H1 (cell line): ENCODE measurements at regions not wholly inside any gene's neighbourhood (a gene's known extent, or its start where the extent isn't known, plus 50 kb on each side); places are given as distances from the start of the nearest gene placed in this dataset.

ENCODE experiments used
- CTCF ChIA-PET: fragments of 300-600 bp; sonication (Branson Sonifier 250); formaldehyde crosslinking; loops from one replicate; lab custom pipeline; 2021; ENCODE audit not compliant: partially characterized antibody; lab: Charles Lee
- POLR2A ChIA-PET: fragments of 300-600 bp; sonication (Branson Sonifier 250); formaldehyde crosslinking; loops from one replicate; lab custom pipeline; 2021; ENCODE audit warnings: inconsistent platforms; ENCODE audit not compliant: partially characterized antibody; lab: Charles Lee
- DNase-seq, 2 experiments: peaks; one replicate each; pipeline versions ENCODE4 v3.0.0 to v3.0.0-alpha.2; 2010 to 2022; ENCODE audit warnings: low spot score in 2 of 2, low read depth in 1 of 2, mixed read lengths in 1 of 2
- FAIRE-seq: peaks from 2 replicates; lab custom pipeline; 2011; peaks lifted over from hg19 to GRCh38; lab: Jason Lieb, UNC
- H2AFZ ChIP-seq: 2 replicates; pipeline ENCODE4 v1.8.1; 2012; ENCODE audit warnings: low read length, inconsistent platforms
- H2AK5ac ChIP-seq: 2 replicates; pipeline ENCODE4 v1.6.1; 2013; ENCODE audit warnings: low read depth, low read length
- H2BK120ac ChIP-seq: replicated peaks from 2 replicates; pipeline ENCODE3; 2013; ENCODE audit warnings: low read depth, low read length, inconsistent platforms
- H2BK12ac ChIP-seq: 2 replicates; pipeline ENCODE4 v1.6.1; 2013; ENCODE audit warnings: low read depth, low read length
- H2BK15ac ChIP-seq: 2 replicates; pipeline ENCODE4 v1.6.1; 2013; ENCODE audit warnings: low read length
- H2BK20ac ChIP-seq: 2 replicates; pipeline ENCODE4 v1.6.1; 2013; ENCODE audit warnings: low read length
- H2BK5ac ChIP-seq: 2 replicates; pipeline ENCODE4 v1.6.1; 2013; ENCODE audit warnings: low read depth, low read length
- H3K14ac ChIP-seq: 2 replicates; pipeline ENCODE4 v1.6.1; 2013; ENCODE audit warnings: inconsistent platforms; ENCODE audit not compliant: insufficient read length
- H3K18ac ChIP-seq: 2 replicates; pipeline ENCODE4 v1.6.1; 2013; ENCODE audit warnings: low read length; ENCODE audit errors: extremely low read depth
- H3K23ac ChIP-seq: 2 replicates; pipeline ENCODE4 v1.6.1; 2013; ENCODE audit warnings: inconsistent platforms; ENCODE audit not compliant: insufficient read length
- H3K23me2 ChIP-seq: 2 replicates; pipeline ENCODE4 v1.6.1; 2013; ENCODE audit warnings: low read depth, low read length
- H3K27ac ChIP-seq: 2 replicates; pipeline ENCODE4 v1.6.1; 2011; ENCODE audit warnings: low read depth, low read length, inconsistent platforms
- H3K27me3 ChIP-seq, 4 experiments: replicated peaks in 1 of 4; 1 replicate in 1 of 4; 2 replicates in 3 of 4; pipeline versions ENCODE4 v1.6.1 to v1.8.1; 2011 to 2013; ENCODE audit warnings: low read length in 3 of 4, mild to moderate bottlenecking in 3 of 4, inconsistent platforms in 2 of 4, mixed read lengths in 2 of 4, moderate library complexity in 1 of 4; ENCODE audit not compliant: control insufficient read depth in 3 of 4, insufficient read depth in 3 of 4; ENCODE audit errors: extremely low read depth in 1 of 4
- H3K36me3 ChIP-seq, 4 experiments: 2 replicates each; pipeline versions ENCODE4 v1.6.1 to v1.8.1; 2011 to 2013; ENCODE audit warnings: mild to moderate bottlenecking in 4 of 4, low read length in 3 of 4, moderate library complexity in 2 of 4, control low read depth in 1 of 4, inconsistent platforms in 1 of 4; ENCODE audit not compliant: insufficient read depth in 4 of 4, control insufficient read depth in 2 of 4
- H3K4ac ChIP-seq: replicated peaks from 2 replicates; pipeline ENCODE3; 2013; ENCODE audit warnings: low read length, low read depth, mixed read lengths, inconsistent platforms; ENCODE audit not compliant: insufficient read length
- H3K4me1 ChIP-seq, 4 experiments: replicated peaks in 1 of 4; 1 replicate in 1 of 4; 2 replicates in 3 of 4; pipeline versions ENCODE4 v1.6.1 to v1.8.1; 2011 to 2013; ENCODE audit warnings: low read length in 3 of 4, inconsistent platforms in 2 of 4, mixed read lengths in 1 of 4; ENCODE audit not compliant: insufficient read depth in 4 of 4, control insufficient read depth in 3 of 4
- H3K4me2 ChIP-seq, 2 experiments: 2 replicates each; pipeline versions ENCODE4 v1.6.1 to v1.8.1; 2011 to 2013; ENCODE audit warnings: low read depth in 2 of 2, low read length in 2 of 2, control low read depth in 1 of 2, inconsistent platforms in 1 of 2, mild to moderate bottlenecking in 1 of 2; ENCODE audit not compliant: insufficient read depth in 1 of 2
- H3K4me3 ChIP-seq, 4 experiments: fragments of 200-600, 300-600 bp in 1 of 4; sonication (generic), shearing (Covaris generic), sonication (Bioruptor Twin) in 1 of 4; 2 replicates each; pipeline versions ENCODE4 v1.5.1 to v1.8.1; 2011 to 2016; ENCODE audit warnings: low read length in 4 of 4, low read depth in 3 of 4, control low read depth in 2 of 4, inconsistent platforms in 2 of 4, mild to moderate bottlenecking in 2 of 4, mixed read lengths in 1 of 4, moderate library complexity in 1 of 4; ENCODE audit not compliant: insufficient read depth in 2 of 4; ENCODE audit errors: extremely low read depth in 1 of 4
- H3K56ac ChIP-seq: replicated peaks from 2 replicates; pipeline ENCODE3; 2013; ENCODE audit warnings: low read depth, mild to moderate bottlenecking, mixed read lengths, low read length, inconsistent platforms; ENCODE audit not compliant: insufficient read length
- H3K79me1 ChIP-seq: 2 replicates; pipeline ENCODE4 v1.6.1; 2013; ENCODE audit warnings: low read depth, low read length, control low read depth
- H3K79me2 ChIP-seq, 2 experiments: 2 replicates each; pipeline versions ENCODE4 v1.6.1 to v1.8.1; 2012 to 2013; ENCODE audit warnings: low read length in 2 of 2, mild to moderate bottlenecking in 2 of 2, inconsistent platforms in 1 of 2; ENCODE audit not compliant: insufficient read depth in 2 of 2, control insufficient read depth in 1 of 2
- H3K9ac ChIP-seq, 4 experiments: replicated peaks in 1 of 4; 1 replicate in 1 of 4; 2 replicates in 3 of 4; pipeline versions ENCODE4 v1.6.1 to v1.8.1; 2011 to 2013; ENCODE audit warnings: low read depth in 3 of 4, low read length in 3 of 4, control low read depth in 2 of 4, mild to moderate bottlenecking in 2 of 4, moderate library complexity in 2 of 4, inconsistent platforms in 1 of 4; ENCODE audit errors: extremely low read depth in 1 of 4
- H3K9me3 ChIP-seq, 2 experiments: 2 replicates each; pipeline versions ENCODE4 v1.6.1 to v1.8.1; 2012 to 2013; ENCODE audit warnings: mild to moderate bottlenecking in 2 of 2, moderate library complexity in 2 of 2, control low read depth in 1 of 2, inconsistent platforms in 1 of 2, low read depth in 1 of 2, low read length in 1 of 2, mixed read lengths in 1 of 2; ENCODE audit not compliant: insufficient read depth in 2 of 2
- H4K20me1 ChIP-seq, 2 experiments: replicated peaks in 1 of 2; 2 replicates each; pipeline versions ENCODE3 to v1.8.1; 2011 to 2013; ENCODE audit warnings: inconsistent platforms in 2 of 2, low read length in 2 of 2, mild to moderate bottlenecking in 1 of 2; ENCODE audit not compliant: insufficient read depth in 2 of 2, control insufficient read depth in 1 of 2
- H4K5ac ChIP-seq: 2 replicates; pipeline ENCODE4 v1.6.1; 2013; ENCODE audit warnings: low read length, low read depth, mixed read lengths, inconsistent platforms; ENCODE audit not compliant: insufficient read length
- H4K8ac ChIP-seq: 2 replicates; pipeline ENCODE4 v1.8.0; 2013; ENCODE audit warnings: mild to moderate bottlenecking, moderate library complexity, low read length, inconsistent platforms; ENCODE audit not compliant: insufficient read depth; ENCODE audit errors: extremely low read depth
- H4K91ac ChIP-seq: replicated peaks from 2 replicates; pipeline ENCODE3; 2013; ENCODE audit warnings: low read length, mixed read lengths, inconsistent platforms; ENCODE audit not compliant: insufficient read length
- ASH2L ChIP-seq: fragments of 200-600, 300-600 bp; sonication (generic); IDR thresholded peaks from one replicate; pipeline ENCODE4 v1.7.1; 2017; ENCODE audit warnings: low read length
- ATF3 ChIP-seq: IDR thresholded peaks from 2 replicates; pipeline ENCODE4 v1.6.1; 2011; ENCODE audit warnings: low read depth, mild to moderate bottlenecking, low read length; ENCODE audit not compliant: insufficient read depth
- CTCF ChIP-seq, 3 experiments: IDR thresholded peaks; 1 replicate in 2 of 3; 2 replicates in 1 of 3; pipeline versions ENCODE4 v1.5.1 to v1.6.1; 2011; ENCODE audit warnings: low read length in 3 of 3, mild to moderate bottlenecking in 3 of 3, inconsistent platforms in 2 of 3, low read depth in 1 of 3, moderate library complexity in 1 of 3; ENCODE audit not compliant: insufficient read depth in 1 of 3; ENCODE audit errors: control extremely low read depth in 1 of 3
- HDAC2 ChIP-seq, 2 experiments: fragments of 300-600 bp in 1 of 2; sonication (generic) in 1 of 2; IDR thresholded peaks; 2 replicates each; pipeline ENCODE4 v1.6.1; 2011 to 2012; ENCODE audit warnings: low read depth in 2 of 2, low read length in 2 of 2, mild to moderate bottlenecking in 2 of 2, moderate library complexity in 2 of 2, borderline replicate concordance in 1 of 2, inconsistent platforms in 1 of 2
- HDAC6 ChIP-seq: IDR thresholded peaks from one replicate; pipeline ENCODE4 v1.7.1; 2012; ENCODE audit warnings: low read depth, mild to moderate bottlenecking, inconsistent platforms, low read length, moderate library complexity
- KDM5A ChIP-seq: fragments of 200-600 bp; IDR thresholded peaks from 2 replicates; pipeline ENCODE4 v1.7.1; 2012; ENCODE audit warnings: mild to moderate bottlenecking, low read length, inconsistent platforms, mixed read lengths
- PHF8 ChIP-seq: fragments of 200-600 bp; sonication (generic); conservative IDR thresholded peaks from 2 replicates; pipeline ENCODE4 v1.7.1; 2012; ENCODE audit warnings: low read depth, mild to moderate bottlenecking, inconsistent platforms, low read length, moderate library complexity
- POLR2A ChIP-seq, 2 experiments: IDR thresholded peaks; 1 replicate in 1 of 2; 2 replicates in 1 of 2; pipeline ENCODE4 v1.6.1; 2011; ENCODE audit warnings: low read depth in 2 of 2, low read length in 2 of 2, mild to moderate bottlenecking in 2 of 2; ENCODE audit errors: control extremely low read depth in 1 of 2
- SAP30 ChIP-seq: fragments of 300-600 bp; sonication (generic); IDR thresholded peaks from 2 replicates; pipeline ENCODE4 v1.7.1; 2012; ENCODE audit warnings: low read length, moderate library complexity, mild to moderate bottlenecking, inconsistent platforms; ENCODE audit not compliant: insufficient read depth, insufficient replicate concordance
- SIX5 ChIP-seq: IDR thresholded peaks from 2 replicates; pipeline ENCODE4 v1.6.1; 2011; ENCODE audit warnings: mild to moderate bottlenecking, low read depth, low read length
- ZNF274 ChIP-seq: IDR thresholded peaks from 2 replicates; pipeline ENCODE4 v1.7.0; 2012; ENCODE audit warnings: low read length, borderline replicate concordance; ENCODE audit errors: extremely low read depth
- WGBS, 2 experiments: shearing (Covaris generic) in 1 of 2; methylation state at CpG; one replicate each; pipeline versions ENCODE4 v1.1.6 to v1.1.7; 2013 to 2015; ENCODE audit warnings: low lambda C conversion rate in 2 of 2, mixed read lengths in 2 of 2, inconsistent platforms in 1 of 2, low coverage in 1 of 2, missing lambda C conversion rate in 1 of 2; ENCODE audit not compliant: insufficient replicate concordance in 2 of 2, insufficient coverage in 1 of 2, insufficient read length in 1 of 2; ENCODE audit errors: extremely low coverage in 1 of 2, missing lambda C conversion rate in 1 of 2; 5-methylcytosine and 5-hydroxymethylcytosine counted together

GRCh38 chr16:11456741-11457140 is 111.5 kb downstream of the RMI2 start:
- H3K4me3 ChIP-seq, result no peak overlapping the region
- DNase-seq (no peak), FAIRE-seq (no peak)
- no peak overlapping the region for H4K91ac ChIP-seq
- 95% methylated on average over 10 of the region's 10 CpGs; no CpG with 5 or more reads in 1 of the 2 experiments for WGBS, 2 experiments
- H3K4me1 ChIP-seq, result no peaks in the 10 kb centered on the region
- no peak overlapping the region for H2BK20ac ChIP-seq
- no peaks in the 10 kb centered on the region for H3K23me2 ChIP-seq
- no peak overlapping the region for H2AK5ac ChIP-seq
- H4K20me1 ChIP-seq, result peaks cover 0 to 2% of the 10 kb centered on the region in 2 experiments
- H3K79me1 ChIP-seq, result no peaks in the 10 kb centered on the region; the same call in 1 of the 2 replicates
- H2BK12ac ChIP-seq, result no peak overlapping the region
- no peak overlapping the region for H2BK5ac ChIP-seq
- no peak overlapping the region for H2AFZ ChIP-seq
- H3K14ac ChIP-seq, result no peak overlapping the region
- H2BK120ac ChIP-seq, result no peak overlapping the region
- no peaks in the 10 kb centered on the region for H3K27me3 ChIP-seq
- ChIA-PET POLR2A (no interaction called here), CTCF (interaction anchor here (0.6 kb wide), 1 partner anchor 17 kb away, joined by 3 read pairs; no protein-coding TSS in a partner anchor)
- no peak overlapping the region for H4K5ac ChIP-seq
- H3K9me3 ChIP-seq, result no peaks in the 10 kb centered on the region
- no peak overlapping the region for H3K27ac ChIP-seq
- no peak overlapping the region for H3K4me2 ChIP-seq
- H4K8ac ChIP-seq, result peak overlapping the region; percentile 68
- no peak overlapping the region for H3K4ac ChIP-seq
- no peak overlapping the region for H3K9ac ChIP-seq
- no peaks in the 10 kb centered on the region for H3K79me2 ChIP-seq
- no peak overlapping the region for H3K18ac ChIP-seq
- no peak overlapping the region for H3K23ac ChIP-seq
- H3K56ac ChIP-seq, result no peak overlapping the region
- H3K36me3 ChIP-seq, result 0 out of 8 replicates have a peak, but pooled peaks cover 0 to 3% (median 0%) of the 10 kb centered on the region in 4 experiments
- no peak overlapping the region for H2BK15ac ChIP-seq
- no peak for TF ChIP-seq CTCF (IDR thresholded peaks at IDR 0.05; ENCODE audit: control extremely low read depth in 1 of 3, insufficient read depth in 1 of 3, low read depth in 1 of 3, low read length in 3 of 3)
- TF ChIP-seq HDAC2 (IDR thresholded peaks at IDR 0.05; ENCODE audit: borderline replicate concordance in 1 of 2, low read depth in 2 of 2, low read length in 2 of 2), result no peak
- TF ChIP-seq HDAC6, result no peak
- TF ChIP-seq SAP30, result no peak
- TF ChIP-seq KDM5A, result no peak
- no peak for TF ChIP-seq ASH2L
- TF ChIP-seq POLR2A (IDR thresholded peaks at IDR 0.05; ENCODE audit: control extremely low read depth in 1 of 2, low read depth in 2 of 2, low read length in 2 of 2), result no peak
- TF ChIP-seq SIX5, result no peak
- no peak for TF ChIP-seq ZNF274
- no peak for TF ChIP-seq ATF3
- no peak for TF ChIP-seq PHF8
